ACHN (cell line): ENCODE measurements at regions not wholly inside any gene's neighbourhood (a gene's known extent, or its start where the extent isn't known, plus 50 kb on each side); places are given as distances from the start of the nearest gene placed in this dataset.

ENCODE experiments used
- DNase-seq: peaks from one replicate; pipeline ENCODE4 v3.0.0-alpha.2; 2015
- in situ Hi-C: cut with HindIII; loops from 2 replicates; pipeline ENCODE4 v1.10.0; 2017; ENCODE audit warnings: low sequenced_read_pairs, low pct_ligation_motif_present, low pct_unique_long_range_greater_than_20kb

GRCh38 chr9:134500931-134501760, 140.5 kb upstream of the COL5A1 start:
- in situ Hi-C loops = no loop called here
- no peak for DNase-seq

- no peak for DNase-seq
- in situ Hi-C loops = no loop called here
Measured at GRCh38 chr9:134501761-134502265, 139.8 kb upstream of the COL5A1 start.

GRCh38 chr9:134502266-134502791, 139.3 kb upstream of the COL5A1 start:
- DNase-seq = no peak
- in situ Hi-C loops = no loop called here

GRCh38 chr9:134502809-134503211, 138.8 kb upstream of the COL5A1 start:
- in situ Hi-C loops = no loop called here
- DNase-seq = peak; percentile 68

- DNase-seq = no peak
- in situ Hi-C loops = no loop called here
Measured at GRCh38 chr9:134503301-134504105, 138.1 kb upstream of the COL5A1 start.

- DNase-seq = no peak
- in situ Hi-C loops = no loop called here
Measured at GRCh38 chr9:134504106-134504385, 137.6 kb upstream of the COL5A1 start.

- DNase-seq = no peak
- in situ Hi-C loops = no loop called here
Measured at GRCh38 chr9:134505032-134505431, 136.6 kb upstream of the COL5A1 start.

- in situ Hi-C loops = no loop called here
- no peak for DNase-seq
Measured at GRCh38 chr9:134509281-134509680, 132.3 kb upstream of the COL5A1 start.

- DNase-seq = no peak
- in situ Hi-C loops = no loop called here
Measured at GRCh38 chr9:134509817-134510216, 131.8 kb upstream of the COL5A1 start.

- in situ Hi-C loops = no loop called here
- DNase-seq = no peak
Measured at GRCh38 chr9:134514503-134514902, 127.1 kb upstream of the COL5A1 start.

- in situ Hi-C loops = no loop called here
- no peak for DNase-seq
Measured at GRCh38 chr9:134515026-134515821, 126.4 kb upstream of the COL5A1 start.

- in situ Hi-C loops = no loop called here
- no peak for DNase-seq
Measured at GRCh38 chr9:134516464-134516863, 125.1 kb upstream of the COL5A1 start.

- DNase-seq = no peak
- in situ Hi-C loops = no loop called here
Measured at GRCh38 chr9:134517069-134517680, 124.4 kb upstream of the COL5A1 start.

- DNase-seq = no peak
Measured at GRCh38 chr9:134518004-134518606, 123.5 kb upstream of the COL5A1 start.

GRCh38 chr9:134519375-134520070, 122.1 kb upstream of the COL5A1 start:
- in situ Hi-C loops = no loop called here
- no peak for DNase-seq

More at GRCh38 chr9:134518004-134518606, 123.5 kb upstream of the COL5A1 start:
- in situ Hi-C loops = no loop called here

- in situ Hi-C loops = no loop called here
- no peak for DNase-seq
Measured at GRCh38 chr9:134521817-134522501, 119.6 kb upstream of the COL5A1 start.

- no peak for DNase-seq
- in situ Hi-C loops = no loop called here
Measured at GRCh38 chr9:134522502-134522848, 119.1 kb upstream of the COL5A1 start.
